Neural cell (in vitro differentiated cells): ENCODE measurements at regions not wholly inside any gene's neighbourhood (a gene's known extent, or its start where the extent isn't known, plus 50 kb on each side); places are given as distances from the start of the nearest gene placed in this dataset.

Source experiments
- H2AFZ ChIP-seq: fragments of 200-600, 300-800 bp; sonication (generic), shearing (Covaris generic); 2 replicates; pipeline ENCODE4 v1.6.0; 2014; ENCODE audit warnings: low read depth, mild to moderate bottlenecking, antibody characterized with exemption, low read length, moderate library complexity
- H3F3A ChIP-seq: fragments of 200-600 bp; shearing (Covaris generic); 2 replicates; pipeline ENCODE4 v1.6.1; 2016; ENCODE audit warnings: mild to moderate bottlenecking, moderate library complexity, mixed read lengths, antibody characterized with exemption, low read length; ENCODE audit not compliant: insufficient read depth, poor library complexity, severe bottlenecking
- H3K27ac ChIP-seq: fragments of 200-600, 300-800 bp; sonication (generic), shearing (Covaris generic); 2 replicates; pipeline ENCODE4 v1.5.1; 2014; ENCODE audit warnings: mild to moderate bottlenecking, low read length, moderate library complexity
- H3K27me3 ChIP-seq: fragments of 300-800, 200-600 bp; sonication (generic), shearing (Covaris generic); 2 replicates; pipeline ENCODE4 v1.6.0; 2014; ENCODE audit warnings: mild to moderate bottlenecking, low read depth, low read length, moderate library complexity; ENCODE audit not compliant: insufficient read depth
- H3K36me3 ChIP-seq: fragments of 300-800, 200-600 bp; sonication (generic), shearing (Covaris generic); 2 replicates; pipeline ENCODE4 v1.5.1; 2014; ENCODE audit warnings: mild to moderate bottlenecking, antibody characterized with exemption, low read length, moderate library complexity; ENCODE audit not compliant: insufficient read depth
- H3K4me2 ChIP-seq: fragments of 300-800, 200-600 bp; sonication (generic), shearing (Covaris generic); 2 replicates; pipeline ENCODE4 v1.6.0; 2014; ENCODE audit warnings: mild to moderate bottlenecking, low read length
- H3K4me3 ChIP-seq: fragments of 300-800, 200-600 bp; sonication (generic), shearing (Covaris generic); 2 replicates; pipeline ENCODE4 v1.5.1; 2014; ENCODE audit warnings: mild to moderate bottlenecking, low read length, moderate library complexity
- H3K79me2 ChIP-seq: fragments of 200-600 bp; shearing (Covaris generic); replicated peaks from 2 replicates; pipeline ENCODE4 v1.6.0; 2014; ENCODE audit warnings: mild to moderate bottlenecking, low read length, moderate library complexity; ENCODE audit not compliant: insufficient read depth
- H3K9ac ChIP-seq: fragments of 300-800, 200-600 bp; sonication (generic), shearing (Covaris generic); 2 replicates; pipeline ENCODE4 v1.6.1; 2016; ENCODE audit warnings: mild to moderate bottlenecking, low read length, mixed read lengths
- H3K9me2 ChIP-seq: fragments of 200-600 bp; shearing (Covaris generic); 2 replicates; pipeline ENCODE4 v1.6.1; 2016; ENCODE audit warnings: mild to moderate bottlenecking, low read length, mixed read lengths; ENCODE audit not compliant: insufficient read depth
- H3K9me3 ChIP-seq: fragments of 200-600, 300-800 bp; sonication (generic), shearing (Covaris generic); 2 replicates; pipeline ENCODE4 v1.6.1; 2016; ENCODE audit warnings: mild to moderate bottlenecking, mixed run types, low read length, moderate library complexity, mixed read lengths
- H4K20me1 ChIP-seq: fragments of 200-600 bp; shearing (Covaris generic); 2 replicates; pipeline ENCODE4 v1.6.1; 2016; ENCODE audit warnings: mild to moderate bottlenecking, mixed run types; ENCODE audit not compliant: insufficient read depth
- EP300 ChIP-seq: fragments of 450-650 bp; conservative IDR thresholded peaks from 2 replicates; pipeline ENCODE4 v1.6.1; 2014; ENCODE audit warnings: antibody characterized with exemption, mild to moderate bottlenecking, moderate library complexity; ENCODE audit not compliant: poor library complexity, severe bottlenecking
- EZH2 ChIP-seq: fragments of 200-600, 300-800 bp; shearing (Covaris generic), sonication (generic); IDR thresholded peaks from 2 replicates; pipeline ENCODE4 v1.6.1; 2014; ENCODE audit warnings: antibody characterized with exemption, low read length, borderline replicate concordance, mild to moderate bottlenecking; ENCODE audit not compliant: insufficient read depth, poor library complexity, severe bottlenecking
- MXI1 ChIP-seq: fragments of 450-650 bp; conservative IDR thresholded peaks from 2 replicates; pipeline ENCODE4 v1.6.1; 2014; ENCODE audit warnings: antibody characterized with exemption, mild to moderate bottlenecking; ENCODE audit not compliant: poor library complexity, severe bottlenecking
- POLR2AphosphoS5 ChIP-seq: IDR thresholded peaks from 2 replicates; pipeline ENCODE4 v1.6.1; 2012
- RAD21 ChIP-seq: fragments of 450-650 bp; conservative IDR thresholded peaks from 2 replicates; pipeline ENCODE4 v1.6.1; 2014; ENCODE audit warnings: antibody characterized with exemption, mild to moderate bottlenecking, moderate library complexity
- SMC3 ChIP-seq: fragments of 450-650 bp; conservative IDR thresholded peaks from 2 replicates; pipeline ENCODE4 v1.6.1; 2014; ENCODE audit warnings: antibody characterized with exemption, mild to moderate bottlenecking, moderate library complexity; ENCODE audit not compliant: poor library complexity
- TAF1 ChIP-seq: IDR thresholded peaks from 2 replicates; pipeline ENCODE4 v1.6.1; 2012; ENCODE audit warnings: low read depth
- TF ChIP-seq, protein P1 (sequence below): IDR thresholded peaks from 2 replicates; pipeline ENCODE4 v1.6.1; 2012; ENCODE audit warnings: borderline replicate concordance
- TF ChIP-seq, protein P2 (sequence below): fragments of 450-650 bp; IDR thresholded peaks from 2 replicates; pipeline ENCODE4 v1.5.1; 2014; ENCODE audit warnings: antibody characterized with exemption, mild to moderate bottlenecking, moderate library complexity; ENCODE audit not compliant: poor library complexity, severe bottlenecking

DNA sequence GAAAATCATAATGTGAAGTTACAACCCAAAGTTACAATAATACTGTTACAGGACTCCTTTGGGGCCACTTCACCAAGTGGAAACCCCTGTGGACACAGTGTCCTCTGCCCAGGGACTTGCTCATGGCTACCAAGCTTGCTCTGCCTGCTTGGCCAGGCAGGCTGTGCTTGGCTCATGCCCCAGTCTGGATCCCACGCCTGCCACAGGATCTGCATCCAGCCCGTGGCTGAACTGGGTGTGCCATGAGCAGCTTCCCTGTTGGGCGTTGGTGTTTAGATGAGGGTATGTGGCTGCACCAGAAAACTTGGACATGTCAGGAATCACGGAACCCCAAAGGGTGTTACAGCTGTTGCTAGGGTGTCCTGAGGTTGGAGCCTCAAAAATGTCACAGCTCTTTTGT lies 820.9 kb downstream of the SLC6A15 start:
- TF ChIP-seq, protein P1, sequence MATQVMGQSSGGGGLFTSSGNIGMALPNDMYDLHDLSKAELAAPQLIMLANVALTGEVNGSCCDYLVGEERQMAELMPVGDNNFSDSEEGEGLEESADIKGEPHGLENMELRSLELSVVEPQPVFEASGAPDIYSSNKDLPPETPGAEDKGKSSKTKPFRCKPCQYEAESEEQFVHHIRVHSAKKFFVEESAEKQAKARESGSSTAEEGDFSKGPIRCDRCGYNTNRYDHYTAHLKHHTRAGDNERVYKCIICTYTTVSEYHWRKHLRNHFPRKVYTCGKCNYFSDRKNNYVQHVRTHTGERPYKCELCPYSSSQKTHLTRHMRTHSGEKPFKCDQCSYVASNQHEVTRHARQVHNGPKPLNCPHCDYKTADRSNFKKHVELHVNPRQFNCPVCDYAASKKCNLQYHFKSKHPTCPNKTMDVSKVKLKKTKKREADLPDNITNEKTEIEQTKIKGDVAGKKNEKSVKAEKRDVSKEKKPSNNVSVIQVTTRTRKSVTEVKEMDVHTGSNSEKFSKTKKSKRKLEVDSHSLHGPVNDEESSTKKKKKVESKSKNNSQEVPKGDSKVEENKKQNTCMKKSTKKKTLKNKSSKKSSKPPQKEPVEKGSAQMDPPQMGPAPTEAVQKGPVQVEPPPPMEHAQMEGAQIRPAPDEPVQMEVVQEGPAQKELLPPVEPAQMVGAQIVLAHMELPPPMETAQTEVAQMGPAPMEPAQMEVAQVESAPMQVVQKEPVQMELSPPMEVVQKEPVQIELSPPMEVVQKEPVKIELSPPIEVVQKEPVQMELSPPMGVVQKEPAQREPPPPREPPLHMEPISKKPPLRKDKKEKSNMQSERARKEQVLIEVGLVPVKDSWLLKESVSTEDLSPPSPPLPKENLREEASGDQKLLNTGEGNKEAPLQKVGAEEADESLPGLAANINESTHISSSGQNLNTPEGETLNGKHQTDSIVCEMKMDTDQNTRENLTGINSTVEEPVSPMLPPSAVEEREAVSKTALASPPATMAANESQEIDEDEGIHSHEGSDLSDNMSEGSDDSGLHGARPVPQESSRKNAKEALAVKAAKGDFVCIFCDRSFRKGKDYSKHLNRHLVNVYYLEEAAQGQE = no peak
- TF ChIP-seq TAF1 (no peak), EZH2 (no peak), MXI1 (no peak), POLR2AphosphoS5 (no peak), EP300 (no peak), RAD21 (no peak), SMC3 (no peak)
- TF ChIP-seq, protein P2, sequence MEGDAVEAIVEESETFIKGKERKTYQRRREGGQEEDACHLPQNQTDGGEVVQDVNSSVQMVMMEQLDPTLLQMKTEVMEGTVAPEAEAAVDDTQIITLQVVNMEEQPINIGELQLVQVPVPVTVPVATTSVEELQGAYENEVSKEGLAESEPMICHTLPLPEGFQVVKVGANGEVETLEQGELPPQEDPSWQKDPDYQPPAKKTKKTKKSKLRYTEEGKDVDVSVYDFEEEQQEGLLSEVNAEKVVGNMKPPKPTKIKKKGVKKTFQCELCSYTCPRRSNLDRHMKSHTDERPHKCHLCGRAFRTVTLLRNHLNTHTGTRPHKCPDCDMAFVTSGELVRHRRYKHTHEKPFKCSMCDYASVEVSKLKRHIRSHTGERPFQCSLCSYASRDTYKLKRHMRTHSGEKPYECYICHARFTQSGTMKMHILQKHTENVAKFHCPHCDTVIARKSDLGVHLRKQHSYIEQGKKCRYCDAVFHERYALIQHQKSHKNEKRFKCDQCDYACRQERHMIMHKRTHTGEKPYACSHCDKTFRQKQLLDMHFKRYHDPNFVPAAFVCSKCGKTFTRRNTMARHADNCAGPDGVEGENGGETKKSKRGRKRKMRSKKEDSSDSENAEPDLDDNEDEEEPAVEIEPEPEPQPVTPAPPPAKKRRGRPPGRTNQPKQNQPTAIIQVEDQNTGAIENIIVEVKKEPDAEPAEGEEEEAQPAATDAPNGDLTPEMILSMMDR = no peak
- Histone ChIP-seq H3K9me3 (no peaks in the 10 kb centered on the region), H3K9ac (no peak overlapping the region), H3K36me3 (no peaks in the 10 kb centered on the region), H3K9me2 (no peaks in the 10 kb centered on the region), H2AFZ (no peak overlapping the region), H3K4me2 (no peak overlapping the region), H3F3A (no peaks in the 10 kb centered on the region), H3K4me3 (no peak overlapping the region), H3K27ac (no peak overlapping the region), H3K79me2 (no peaks in the 10 kb centered on the region), H4K20me1 (no peaks in the 10 kb centered on the region), H3K27me3 (no peaks in the 10 kb centered on the region)

DNA sequence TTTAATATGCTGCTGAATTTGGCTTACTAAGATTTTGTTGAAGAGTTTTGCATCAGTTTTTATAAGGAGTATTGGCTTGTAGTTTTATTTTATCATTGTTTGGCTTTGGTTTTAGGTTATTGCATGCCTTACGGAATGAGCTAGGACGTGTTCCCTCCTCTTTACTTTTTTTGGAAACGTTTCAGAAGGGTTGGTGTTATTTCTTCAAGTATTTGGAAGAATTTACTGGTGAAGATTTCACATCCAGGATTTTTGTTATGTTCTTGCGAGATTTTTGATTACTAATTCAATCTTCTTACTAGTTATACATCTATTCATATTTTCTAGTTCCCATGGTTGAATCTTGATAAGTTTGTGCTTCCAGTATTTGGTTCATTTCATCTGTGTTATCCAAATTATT lies 823.2 kb downstream of the SLC6A15 start:
- H3K27me3 ChIP-seq = no peaks in the 10 kb centered on the region
- no peaks in the 10 kb centered on the region for H3K36me3 ChIP-seq
- no peak overlapping the region for H3K4me3 ChIP-seq
- H3K9ac ChIP-seq = no peak overlapping the region
- TF ChIP-seq TAF1 = no peak
- TF ChIP-seq, protein P1 = no peak
- TF ChIP-seq EZH2 = no peak
- no peak for TF ChIP-seq POLR2AphosphoS5
- TF ChIP-seq, protein P2 = no peak
- TF ChIP-seq EP300 = no peak
- no peak for TF ChIP-seq RAD21
- no peak for TF ChIP-seq MXI1
- TF ChIP-seq SMC3 = no peak
- no peaks in the 10 kb centered on the region for H3F3A ChIP-seq
- H3K4me2 ChIP-seq = no peak overlapping the region
- H4K20me1 ChIP-seq = no peaks in the 10 kb centered on the region
- no peaks in the 10 kb centered on the region for H3K9me2 ChIP-seq
- H3K79me2 ChIP-seq = no peaks in the 10 kb centered on the region
- H2AFZ ChIP-seq = no peak overlapping the region
- no peak overlapping the region for H3K27ac ChIP-seq
- no peaks in the 10 kb centered on the region for H3K9me3 ChIP-seq
